Stimulated activated CD8-positive, alpha-beta memory T cell treated with anti-CD3 and anti-CD28 coated beads, Interleukin-7, amount 100 ng/mL, for 48 hours (primary cell): ENCODE measurements at regions not wholly inside any gene's neighbourhood (a gene's known extent, or its start where the extent isn't known, plus 50 kb on each side); places are given as distances from the start of the nearest gene placed in this dataset.

Experiments
- DNase-seq, 2 donors: peaks; one replicate each; pipeline ENCODE4 v3.0.0-alpha.2; 2020; ENCODE audit warnings: low read depth in 1 of 2; ENCODE audit errors: extremely low read depth in 1 of 2

- no peak for DNase-seq
Measured at GRCh38 chr2:48134704-48135103, 179.8 kb upstream of the FOXN2 start.

GRCh38 chr2:48135797-48136196, 178.7 kb upstream of the FOXN2 start:
- DNase-seq: no peak

DNA sequence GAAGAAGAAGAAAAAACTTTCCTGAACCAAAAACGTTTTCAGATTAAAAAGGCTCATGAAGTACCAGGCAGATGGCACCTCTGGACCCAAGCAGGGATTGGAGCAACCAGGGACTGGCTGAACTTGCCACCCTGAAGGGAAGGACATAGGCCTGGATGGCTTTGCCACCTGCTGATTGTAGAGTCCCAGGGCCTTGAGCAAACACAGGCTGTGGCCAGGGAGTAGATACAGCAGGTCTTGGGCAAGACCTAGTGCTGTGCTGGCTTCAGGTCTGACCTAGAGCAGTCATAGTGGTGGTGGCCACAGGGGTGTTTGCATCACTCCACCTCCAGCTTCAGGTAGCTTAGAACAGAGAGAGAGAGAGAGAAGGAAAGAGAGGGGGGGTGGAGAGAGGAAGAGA, 176.7 kb upstream of the FOXN2 start:
- DNase-seq: no peak

- DNase-seq: no peak
Measured at GRCh38 chr2:48138898-48139297, 175.6 kb upstream of the FOXN2 start.

GRCh38 chr2:48140586-48140985, 173.9 kb upstream of the FOXN2 start:
- DNase-seq: no peak

DNA sequence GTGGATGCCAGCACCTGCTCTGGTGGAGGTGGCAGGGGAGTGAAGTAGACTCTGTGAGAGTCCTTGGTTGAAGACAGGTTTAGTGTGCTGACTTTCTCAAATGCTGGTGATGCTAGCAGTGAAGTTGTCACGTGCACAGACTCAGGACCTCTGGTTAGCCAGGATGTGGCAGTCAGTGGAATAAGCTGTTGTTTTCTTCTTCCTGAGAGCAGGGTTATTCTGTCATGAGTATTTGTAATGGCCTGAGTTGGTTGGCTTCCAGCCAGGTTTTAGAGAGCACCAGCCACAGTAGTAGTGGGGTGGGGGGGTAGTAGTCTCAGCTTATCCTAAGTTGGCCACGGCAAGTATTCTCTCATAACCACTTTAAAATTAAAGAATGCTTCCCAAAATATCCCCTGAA, 169.7 kb upstream of the FOXN2 start:
- no peak for DNase-seq

- no peak for DNase-seq
Measured at GRCh38 chr2:48145845-48146452, 168.5 kb upstream of the FOXN2 start.

- DNase-seq: no peak
Measured at GRCh38 chr2:48146552-48146951, 167.9 kb upstream of the FOXN2 start.

- no peak for DNase-seq
Measured at GRCh38 chr2:48147719-48148118, 166.8 kb upstream of the FOXN2 start.

DNA sequence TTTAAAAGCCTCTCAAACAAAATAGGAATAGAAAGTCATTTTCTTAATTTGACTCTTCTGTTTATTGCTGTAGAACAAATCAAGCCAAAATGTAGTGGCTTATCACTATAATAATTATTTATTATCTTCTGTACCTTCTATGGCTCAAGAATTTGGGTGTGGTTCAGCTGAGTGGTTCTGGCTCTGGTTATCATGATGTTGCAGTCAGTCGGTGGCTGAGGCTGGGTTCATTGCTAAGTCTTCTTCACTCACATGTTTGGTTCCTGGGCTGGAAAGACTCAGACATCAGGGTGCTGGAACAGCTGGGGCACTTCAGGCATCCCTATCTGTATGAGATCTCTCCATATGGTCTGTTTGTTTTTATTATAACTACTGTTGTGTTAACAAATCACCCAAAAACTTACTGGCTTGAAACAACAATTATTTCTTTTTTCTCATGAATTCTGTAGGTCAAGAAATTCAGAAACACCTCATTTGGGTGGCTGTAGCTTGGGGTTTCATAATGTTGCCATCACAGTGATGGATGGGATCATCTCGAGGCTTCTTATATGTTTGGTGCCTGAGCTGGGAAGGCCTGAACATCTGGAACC, 165.5 kb upstream of the FOXN2 start:
- no peak for DNase-seq

- DNase-seq: no peak
Measured at GRCh38 chr2:48157150-48157549, 157.3 kb upstream of the FOXN2 start.

GRCh38 chr2:48161628-48162027, 152.9 kb upstream of the FOXN2 start:
- DNase-seq: no peak

DNA sequence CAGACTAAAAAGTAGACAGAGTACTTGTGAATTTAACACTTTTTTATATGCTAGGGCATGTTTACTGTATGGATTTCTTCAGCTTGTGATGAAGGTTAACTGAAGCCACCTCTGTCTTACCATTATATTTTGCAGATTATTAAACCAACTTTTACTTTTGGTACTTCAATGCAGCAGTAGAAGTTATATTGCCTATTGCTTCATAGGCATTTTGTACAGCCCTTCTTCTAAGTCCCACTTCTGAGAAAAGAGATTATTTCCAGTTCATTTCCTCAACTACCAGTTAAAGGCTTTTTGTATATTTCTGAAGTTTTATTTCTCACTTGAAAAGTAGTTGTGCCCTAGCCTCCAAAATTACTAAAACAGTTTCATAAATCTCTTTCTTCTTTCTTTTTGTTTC, 151.7 kb upstream of the FOXN2 start:
- no peak for DNase-seq

DNA sequence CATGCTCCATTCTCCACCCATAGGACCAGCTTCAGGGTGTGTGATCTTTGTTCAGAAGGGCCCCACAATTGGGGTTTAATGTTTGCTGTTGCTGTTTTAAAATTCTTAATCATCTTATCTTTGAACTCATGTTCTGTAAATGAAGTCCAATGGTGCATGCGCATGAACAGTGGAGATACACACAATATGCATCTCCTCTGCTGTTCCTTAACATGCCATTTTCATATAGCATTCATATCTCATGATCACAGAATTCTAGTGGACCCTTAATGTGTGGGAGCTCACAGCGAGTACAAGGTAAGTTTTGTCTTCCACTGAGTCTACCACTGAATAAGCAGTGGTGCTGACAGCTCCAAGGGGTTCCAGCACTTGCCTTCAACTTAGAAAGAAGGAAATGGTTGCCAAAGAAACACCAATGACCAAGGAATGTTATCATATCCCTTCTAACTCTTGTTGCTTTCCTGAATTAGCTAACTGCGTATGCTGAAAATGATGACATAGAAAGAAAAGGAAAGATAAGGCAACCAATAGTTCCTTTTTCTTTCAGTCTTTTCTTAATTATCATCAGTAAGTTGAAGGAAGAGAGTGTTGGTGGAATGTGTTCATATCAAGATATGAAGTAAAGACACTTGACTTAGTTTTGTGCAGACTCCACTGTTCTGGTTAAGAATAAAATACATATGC, 149.3 kb upstream of the FOXN2 start:
- DNase-seq: no peak

GRCh38 chr2:48169141-48169592, 145.3 kb upstream of the FOXN2 start:
- no peak for DNase-seq

- DNase-seq: no peak
Measured at GRCh38 chr2:48170281-48170680, 144.2 kb upstream of the FOXN2 start.

- DNase-seq: no peak
Measured at GRCh38 chr2:48173141-48173540, 141.3 kb upstream of the FOXN2 start.

- no peak for DNase-seq
Measured at GRCh38 chr2:48174503-48174902, 140.0 kb upstream of the FOXN2 start.

DNA sequence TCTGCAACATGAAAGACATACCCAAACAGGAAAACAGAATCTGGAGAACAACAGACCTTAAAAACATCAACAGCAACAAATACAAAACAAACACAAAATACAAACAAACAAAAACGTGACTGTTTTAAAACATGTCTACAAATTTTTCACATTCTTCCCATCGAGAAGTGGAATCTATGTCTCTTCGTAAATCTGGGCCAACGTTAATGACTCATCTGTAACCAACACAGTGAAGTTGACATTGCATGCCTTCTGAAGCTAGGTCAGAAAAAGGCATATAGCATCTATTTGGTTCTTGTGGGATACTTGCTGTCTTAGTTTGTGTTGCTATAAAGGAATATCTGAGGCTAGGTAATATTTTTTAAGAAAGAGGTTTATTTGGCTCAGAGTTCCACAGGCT, 139.2 kb upstream of the FOXN2 start:
- DNase-seq: no peak

- DNase-seq: no peak
Measured at GRCh38 chr2:48175656-48176055, 138.8 kb upstream of the FOXN2 start.

- DNase-seq: no peak
Measured at GRCh38 chr2:48176876-48177275, 137.6 kb upstream of the FOXN2 start.

DNA sequence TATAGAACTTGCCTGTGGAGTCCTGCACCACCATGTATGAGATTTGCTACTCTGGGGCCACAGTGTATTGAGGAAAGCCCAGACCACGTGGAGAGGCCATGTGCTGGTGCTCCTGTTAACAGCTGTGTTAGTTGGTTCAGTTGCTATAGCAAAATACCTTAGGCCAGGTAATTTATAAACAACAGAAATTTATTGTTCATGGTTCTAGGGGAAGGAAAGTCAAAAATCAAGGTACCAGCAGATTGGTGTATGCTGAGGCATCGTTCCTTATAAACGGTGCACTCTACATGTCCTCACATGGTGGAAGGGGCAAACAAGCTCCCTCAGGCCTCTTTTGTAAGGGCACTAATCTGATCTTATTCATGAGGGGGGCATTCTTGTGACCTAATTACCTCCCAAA, 135.9 kb upstream of the FOXN2 start:
- no peak for DNase-seq
